HG03175 (cell line): ENCODE measurements at regions not wholly inside any gene's neighbourhood (a gene's known extent, or its start where the extent isn't known, plus 50 kb on each side); places are given as distances from the start of the nearest gene placed in this dataset.

ENCODE experiments used
- ATAC-seq: cut with Tn5 transposase; IDR thresholded peaks from one replicate; pipeline ENCODE4 v1.9.1; 2021; ENCODE audit warnings: mild to moderate bottlenecking, moderate library complexity; ENCODE audit not compliant: unreplicated experiment

GRCh38 chr14:35989736-35990135 is 163.6 kb downstream of the BRMS1L start:
- ATAC-seq, result no peak

- no peak for ATAC-seq
Observed at GRCh38 chr14:35988972-35989690, 163.0 kb downstream of the BRMS1L start.

GRCh38 chr14:35988550-35988949 is 162.4 kb downstream of the BRMS1L start:
- ATAC-seq, result no peak

- ATAC-seq, result no peak
Observed at GRCh38 chr14:35987731-35988130, 161.6 kb downstream of the BRMS1L start.

GRCh38 chr14:35986219-35986573 is 160.1 kb downstream of the BRMS1L start:
- peak; percentile 63 for ATAC-seq

- ATAC-seq, result peak; percentile 36
Observed at GRCh38 chr14:35985474-35986218, 159.5 kb downstream of the BRMS1L start.

- ATAC-seq, result no peak
Observed at GRCh38 chr14:35979531-35979930, 153.4 kb downstream of the BRMS1L start.

- no peak for ATAC-seq
Observed at GRCh38 chr14:35978561-35978960, 152.4 kb downstream of the BRMS1L start.

GRCh38 chr14:35975814-35976213 is 149.7 kb downstream of the BRMS1L start:
- ATAC-seq, result no peak

- ATAC-seq, result no peak
Observed at GRCh38 chr14:35973770-35974169, 147.6 kb downstream of the BRMS1L start.

- no peak for ATAC-seq
Observed at GRCh38 chr14:35971965-35972630, 146.0 kb downstream of the BRMS1L start.

GRCh38 chr14:35969310-35969709 is 143.2 kb downstream of the BRMS1L start:
- ATAC-seq, result no peak

- no peak for ATAC-seq
Observed at GRCh38 chr14:35965400-35965799, 139.3 kb downstream of the BRMS1L start.

- ATAC-seq, result no peak
Observed at GRCh38 chr14:35964697-35965286, 138.7 kb downstream of the BRMS1L start.

GRCh38 chr14:35963209-35963608 is 137.1 kb downstream of the BRMS1L start:
- ATAC-seq, result peak; percentile 65

- ATAC-seq, result no peak
Observed at GRCh38 chr14:35961697-35962274, 135.6 kb downstream of the BRMS1L start.

- ATAC-seq, result no peak
Observed at GRCh38 chr14:35959835-35960234, 133.7 kb downstream of the BRMS1L start.

- ATAC-seq, result no peak
Observed at GRCh38 chr14:35958499-35958898, 132.4 kb downstream of the BRMS1L start.

GRCh38 chr14:35956376-35957085 is 130.4 kb downstream of the BRMS1L start:
- no peak for ATAC-seq

- ATAC-seq, result no peak
Observed at GRCh38 chr14:35952584-35952983, 126.4 kb downstream of the BRMS1L start.
